Prostate gland (tissue), 2 donors: ENCODE measurements at regions not wholly inside any gene's neighbourhood (a gene's known extent, or its start where the extent isn't known, plus 50 kb on each side); places are given as distances from the start of the nearest gene placed in this dataset.

Experiments used
- POLR2A ChIP-seq: fragments of 450-650 bp; IDR thresholded peaks from one replicate; pipeline ENCODE4 v1.6.1; 2016; ENCODE audit warnings: antibody characterized with exemption, mild to moderate bottlenecking
- TF ChIP-seq, protein P1 (sequence below), 4 experiments: fragments of 200-600 bp in 2 of 4; fragments of 450-650 bp in 2 of 4; sonication (generic) in 2 of 4; IDR thresholded peaks; 1 replicate in 3 of 4; 2 replicates in 1 of 4; pipeline ENCODE4 v1.5.1; 2016 to 2019; ENCODE audit warnings: antibody characterized with exemption in 4 of 4, mild to moderate bottlenecking in 2 of 4, moderate library complexity in 2 of 4

DNA sequence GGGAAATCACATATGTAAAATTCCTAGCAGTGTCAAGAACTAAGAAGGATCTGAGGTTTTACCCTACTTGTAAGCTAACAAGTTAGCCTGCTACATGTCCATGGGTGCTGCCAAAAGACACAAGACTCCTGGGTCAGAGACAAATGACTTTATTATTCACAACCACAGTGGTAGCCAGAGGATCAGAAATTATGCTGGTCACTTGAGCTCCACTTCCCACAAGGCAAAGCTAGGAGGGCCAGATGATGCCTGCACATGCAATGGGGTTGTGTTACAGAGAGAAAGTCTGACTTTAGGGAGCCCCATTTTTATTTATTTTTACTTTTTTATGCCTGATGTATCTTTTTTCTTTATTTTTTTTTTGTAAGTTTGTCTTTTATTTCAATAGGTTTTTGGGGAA is 136.8 kb downstream of the S1PR1 start:
- TF ChIP-seq, protein P1, sequence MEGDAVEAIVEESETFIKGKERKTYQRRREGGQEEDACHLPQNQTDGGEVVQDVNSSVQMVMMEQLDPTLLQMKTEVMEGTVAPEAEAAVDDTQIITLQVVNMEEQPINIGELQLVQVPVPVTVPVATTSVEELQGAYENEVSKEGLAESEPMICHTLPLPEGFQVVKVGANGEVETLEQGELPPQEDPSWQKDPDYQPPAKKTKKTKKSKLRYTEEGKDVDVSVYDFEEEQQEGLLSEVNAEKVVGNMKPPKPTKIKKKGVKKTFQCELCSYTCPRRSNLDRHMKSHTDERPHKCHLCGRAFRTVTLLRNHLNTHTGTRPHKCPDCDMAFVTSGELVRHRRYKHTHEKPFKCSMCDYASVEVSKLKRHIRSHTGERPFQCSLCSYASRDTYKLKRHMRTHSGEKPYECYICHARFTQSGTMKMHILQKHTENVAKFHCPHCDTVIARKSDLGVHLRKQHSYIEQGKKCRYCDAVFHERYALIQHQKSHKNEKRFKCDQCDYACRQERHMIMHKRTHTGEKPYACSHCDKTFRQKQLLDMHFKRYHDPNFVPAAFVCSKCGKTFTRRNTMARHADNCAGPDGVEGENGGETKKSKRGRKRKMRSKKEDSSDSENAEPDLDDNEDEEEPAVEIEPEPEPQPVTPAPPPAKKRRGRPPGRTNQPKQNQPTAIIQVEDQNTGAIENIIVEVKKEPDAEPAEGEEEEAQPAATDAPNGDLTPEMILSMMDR (IDR thresholded peaks at IDR 0.05), result no peak
- TF ChIP-seq POLR2A, result no peak
